GM12878 (cell line): ENCODE measurements at regions not wholly inside any gene's neighbourhood (a gene's known extent, or its start where the extent isn't known, plus 50 kb on each side); places are given as distances from the start of the nearest gene placed in this dataset.

ENCODE experiments used
- ATAC-seq: fragments of 200-7000 bp; cut with Tn5 transposase; 3 replicates; pipeline ENCODE4 v1.9.1; 2020; ENCODE audit warnings: mild to moderate bottlenecking, moderate library complexity
- BruUV-seq: library from RNA; stranded (reverse); fragments of 400-500 nt; replicated peaks from 2 replicates; lab custom pipeline; 2021; lab: Mats Ljungman, UMichigan
- CTCF ChIA-PET: fragments of 300-600 bp; sonication (Branson Sonifier 250); formaldehyde crosslinking; extraction: SDS; loops from one replicate; lab custom pipeline; 2021; ENCODE audit warnings: inconsistent platforms; lab: Yijun Ruan, JAX
- POLR2A ChIA-PET: fragments of 350-600 bp; formaldehyde crosslinking; extraction: SDS; loops from one replicate; lab custom pipeline; 2021; ENCODE audit warnings: inconsistent platforms; lab: Charles Lee
- RAD21 ChIA-PET: fragments of 300-600 bp; sonication (Branson Sonifier 250); formaldehyde crosslinking; loops from one replicate; lab custom pipeline; 2023; ENCODE audit warnings: antibody characterized with exemption; ENCODE audit not compliant: unreplicated experiment; lab: Charles Lee
- SMC1A ChIA-PET: fragments of 300-600 bp; sonication (Branson Sonifier 250); formaldehyde crosslinking; loops from one replicate; lab custom pipeline; 2023; ENCODE audit not compliant: unreplicated experiment, uncharacterized antibody; lab: Charles Lee
- DNase-seq: peaks from one replicate; pipeline ENCODE4 v3.0.0-alpha.2; 2011; ENCODE audit warnings: low read depth, low spot score
- FAIRE-seq: peaks from 3 replicates; lab custom pipeline; 2011; peaks lifted over from hg19 to GRCh38; lab: Jason Lieb, UNC
- H2AFZ ChIP-seq: 2 replicates; pipeline ENCODE4 v1.6.0; 2011; ENCODE audit warnings: low read depth, low read length, control low read depth; ENCODE audit not compliant: control insufficient read depth
- H3K27ac ChIP-seq: 2 replicates; pipeline ENCODE4 v1.5.1; 2011; ENCODE audit warnings: control low read depth; ENCODE audit not compliant: control insufficient read depth, insufficient read depth
- H3K27me3 ChIP-seq, 2 experiments: replicated peaks in 1 of 2; 2 replicates each; pipeline versions ENCODE4 v1.6.0 to v1.6.1; 2011; ENCODE audit warnings: low read length in 1 of 2; ENCODE audit not compliant: control insufficient read depth in 2 of 2, insufficient read depth in 2 of 2
- H3K36me3 ChIP-seq, 2 experiments: 2 replicates each; pipeline ENCODE4 v1.5.1; 2011; ENCODE audit warnings: low read length in 1 of 2; ENCODE audit not compliant: control insufficient read depth in 2 of 2, insufficient read depth in 2 of 2
- H3K4me1 ChIP-seq: 2 replicates; pipeline ENCODE4 v1.6.1; 2011; ENCODE audit warnings: mild to moderate bottlenecking, low read length, moderate library complexity, mixed read lengths; ENCODE audit not compliant: control insufficient read depth, insufficient read depth
- H3K4me2 ChIP-seq: 2 replicates; pipeline ENCODE4 v1.6.0; 2011; ENCODE audit warnings: control low read depth; ENCODE audit not compliant: control insufficient read depth, insufficient read depth
- H3K4me3 ChIP-seq: fragments of 200-600 bp; sonication (generic); 2 replicates; pipeline ENCODE4 v1.5.1; 2016
- H3K79me2 ChIP-seq: 2 replicates; pipeline ENCODE4 v1.6.0; 2011; ENCODE audit warnings: low read length; ENCODE audit not compliant: control insufficient read depth, insufficient read depth
- H3K9ac ChIP-seq: 2 replicates; pipeline ENCODE4 v1.8.0; 2011; ENCODE audit warnings: low read length, control low read depth, mixed read lengths; ENCODE audit not compliant: control insufficient read depth, insufficient read depth
- H3K9me3 ChIP-seq: replicated peaks from 3 replicates; pipeline ENCODE4 v1.5.1; 2011; ENCODE audit warnings: mild to moderate bottlenecking, low read length; ENCODE audit not compliant: control insufficient read depth, insufficient read depth
- H4K20me1 ChIP-seq: 2 replicates; pipeline ENCODE4 v1.6.0; 2011; ENCODE audit not compliant: control insufficient read depth, insufficient read depth
- NFIC ChIP-seq: IDR thresholded peaks from 2 replicates; pipeline ENCODE4 v1.6.1; 2012; ENCODE audit warnings: low read depth, mild to moderate bottlenecking, inconsistent platforms, low read length, moderate library complexity
- WGBS: methylation state at CpG from one replicate; pipeline ENCODE4 v1.1.6; 2016; ENCODE audit warnings: low lambda C conversion rate; ENCODE audit not compliant: insufficient replicate concordance, insufficient coverage; ENCODE audit errors: missing lambda C conversion rate; 5-methylcytosine and 5-hydroxymethylcytosine counted together
- in situ Hi-C: fragments of 300-500 bp; cut with MboI; formaldehyde crosslinking; loops from 9 replicates; pipeline ENCODE4 v1.14.3; 2018; ENCODE audit warnings: mixed read lengths
- intact Hi-C: fragments of 100-400 bp; cut with micrococcal nuclease; formaldehyde crosslinking; loops from one replicate; pipeline ENCODE4 v1.14.2; 2022; ENCODE audit not compliant: unreplicated experiment
- TF ChIP-seq, protein P1 (sequence below): IDR thresholded peaks from 2 replicates; pipeline ENCODE4 v1.6.1; 2012; ENCODE audit warnings: mild to moderate bottlenecking, low read depth, low read length
- TF ChIP-seq, protein P2 (sequence below): IDR thresholded peaks from 2 replicates; pipeline ENCODE4 v1.6.1; 2011; ENCODE audit warnings: low read depth, low read length, improper control_type of control experiment, borderline replicate concordance
- TF ChIP-seq, protein P3 (sequence below): fragments of 450-650 bp; IDR thresholded peaks from 2 replicates; pipeline ENCODE4 v1.6.1; 2017; ENCODE audit warnings: low read depth, mild to moderate bottlenecking, moderate library complexity

- no peaks in the 10 kb centered on the region for H4K20me1 ChIP-seq
- no peak overlapping the region for H2AFZ ChIP-seq
- no peak overlapping the region for H3K4me3 ChIP-seq
- H3K4me2 ChIP-seq = no peak overlapping the region
- H3K79me2 ChIP-seq = no peaks in the 10 kb centered on the region
- no TSS peak for BruUV-seq
- H3K4me1 ChIP-seq = no peaks in the 10 kb centered on the region
- intact Hi-C loops (no loop called here), in situ Hi-C loops (no loop called here)
- no peak for TF ChIP-seq NFIC
- TF ChIP-seq, protein P1, sequence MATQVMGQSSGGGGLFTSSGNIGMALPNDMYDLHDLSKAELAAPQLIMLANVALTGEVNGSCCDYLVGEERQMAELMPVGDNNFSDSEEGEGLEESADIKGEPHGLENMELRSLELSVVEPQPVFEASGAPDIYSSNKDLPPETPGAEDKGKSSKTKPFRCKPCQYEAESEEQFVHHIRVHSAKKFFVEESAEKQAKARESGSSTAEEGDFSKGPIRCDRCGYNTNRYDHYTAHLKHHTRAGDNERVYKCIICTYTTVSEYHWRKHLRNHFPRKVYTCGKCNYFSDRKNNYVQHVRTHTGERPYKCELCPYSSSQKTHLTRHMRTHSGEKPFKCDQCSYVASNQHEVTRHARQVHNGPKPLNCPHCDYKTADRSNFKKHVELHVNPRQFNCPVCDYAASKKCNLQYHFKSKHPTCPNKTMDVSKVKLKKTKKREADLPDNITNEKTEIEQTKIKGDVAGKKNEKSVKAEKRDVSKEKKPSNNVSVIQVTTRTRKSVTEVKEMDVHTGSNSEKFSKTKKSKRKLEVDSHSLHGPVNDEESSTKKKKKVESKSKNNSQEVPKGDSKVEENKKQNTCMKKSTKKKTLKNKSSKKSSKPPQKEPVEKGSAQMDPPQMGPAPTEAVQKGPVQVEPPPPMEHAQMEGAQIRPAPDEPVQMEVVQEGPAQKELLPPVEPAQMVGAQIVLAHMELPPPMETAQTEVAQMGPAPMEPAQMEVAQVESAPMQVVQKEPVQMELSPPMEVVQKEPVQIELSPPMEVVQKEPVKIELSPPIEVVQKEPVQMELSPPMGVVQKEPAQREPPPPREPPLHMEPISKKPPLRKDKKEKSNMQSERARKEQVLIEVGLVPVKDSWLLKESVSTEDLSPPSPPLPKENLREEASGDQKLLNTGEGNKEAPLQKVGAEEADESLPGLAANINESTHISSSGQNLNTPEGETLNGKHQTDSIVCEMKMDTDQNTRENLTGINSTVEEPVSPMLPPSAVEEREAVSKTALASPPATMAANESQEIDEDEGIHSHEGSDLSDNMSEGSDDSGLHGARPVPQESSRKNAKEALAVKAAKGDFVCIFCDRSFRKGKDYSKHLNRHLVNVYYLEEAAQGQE = no peak
- TF ChIP-seq, protein P2, sequence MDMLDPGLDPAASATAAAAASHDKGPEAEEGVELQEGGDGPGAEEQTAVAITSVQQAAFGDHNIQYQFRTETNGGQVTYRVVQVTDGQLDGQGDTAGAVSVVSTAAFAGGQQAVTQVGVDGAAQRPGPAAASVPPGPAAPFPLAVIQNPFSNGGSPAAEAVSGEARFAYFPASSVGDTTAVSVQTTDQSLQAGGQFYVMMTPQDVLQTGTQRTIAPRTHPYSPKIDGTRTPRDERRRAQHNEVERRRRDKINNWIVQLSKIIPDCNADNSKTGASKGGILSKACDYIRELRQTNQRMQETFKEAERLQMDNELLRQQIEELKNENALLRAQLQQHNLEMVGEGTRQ = no peak
- TF ChIP-seq, protein P3, sequence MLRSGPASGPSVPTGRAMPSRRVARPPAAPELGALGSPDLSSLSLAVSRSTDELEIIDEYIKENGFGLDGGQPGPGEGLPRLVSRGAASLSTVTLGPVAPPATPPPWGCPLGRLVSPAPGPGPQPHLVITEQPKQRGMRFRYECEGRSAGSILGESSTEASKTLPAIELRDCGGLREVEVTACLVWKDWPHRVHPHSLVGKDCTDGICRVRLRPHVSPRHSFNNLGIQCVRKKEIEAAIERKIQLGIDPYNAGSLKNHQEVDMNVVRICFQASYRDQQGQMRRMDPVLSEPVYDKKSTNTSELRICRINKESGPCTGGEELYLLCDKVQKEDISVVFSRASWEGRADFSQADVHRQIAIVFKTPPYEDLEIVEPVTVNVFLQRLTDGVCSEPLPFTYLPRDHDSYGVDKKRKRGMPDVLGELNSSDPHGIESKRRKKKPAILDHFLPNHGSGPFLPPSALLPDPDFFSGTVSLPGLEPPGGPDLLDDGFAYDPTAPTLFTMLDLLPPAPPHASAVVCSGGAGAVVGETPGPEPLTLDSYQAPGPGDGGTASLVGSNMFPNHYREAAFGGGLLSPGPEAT = no peak
- TF ChIP-seq, all 136 proteins: peak for 0
- SMC1A ChIA-PET = no interaction called here
- no peaks in the 10 kb centered on the region for H3K36me3 ChIP-seq
- CTCF ChIA-PET = no interaction called here
- WGBS = 22% methylated on average over 25 of the region's 25 CpGs
- FAIRE-seq = no peak
- no peak overlapping the region for H3K9ac ChIP-seq
- POLR2A ChIA-PET = no interaction called here
- ATAC-seq = no peak
- RAD21 ChIA-PET = no interaction called here
- no peak for DNase-seq
- no peak overlapping the region for H3K27ac ChIP-seq
- H3K9me3 ChIP-seq = peaks cover 2% of the 10 kb centered on the region; the same call in 1 of the 3 replicates
- H3K27me3 ChIP-seq = no peaks in the 10 kb centered on the region
Measured at GRCh38 chr22:48558606-48559402, 1268.9 kb downstream of the BRD1 start.
